ENCODE measurements at regions not wholly inside any gene's neighbourhood (a gene's known extent, or its start where the extent isn't known, plus 50 kb on each side); places are given as distances from the start of the nearest gene placed in this dataset.

DNA sequence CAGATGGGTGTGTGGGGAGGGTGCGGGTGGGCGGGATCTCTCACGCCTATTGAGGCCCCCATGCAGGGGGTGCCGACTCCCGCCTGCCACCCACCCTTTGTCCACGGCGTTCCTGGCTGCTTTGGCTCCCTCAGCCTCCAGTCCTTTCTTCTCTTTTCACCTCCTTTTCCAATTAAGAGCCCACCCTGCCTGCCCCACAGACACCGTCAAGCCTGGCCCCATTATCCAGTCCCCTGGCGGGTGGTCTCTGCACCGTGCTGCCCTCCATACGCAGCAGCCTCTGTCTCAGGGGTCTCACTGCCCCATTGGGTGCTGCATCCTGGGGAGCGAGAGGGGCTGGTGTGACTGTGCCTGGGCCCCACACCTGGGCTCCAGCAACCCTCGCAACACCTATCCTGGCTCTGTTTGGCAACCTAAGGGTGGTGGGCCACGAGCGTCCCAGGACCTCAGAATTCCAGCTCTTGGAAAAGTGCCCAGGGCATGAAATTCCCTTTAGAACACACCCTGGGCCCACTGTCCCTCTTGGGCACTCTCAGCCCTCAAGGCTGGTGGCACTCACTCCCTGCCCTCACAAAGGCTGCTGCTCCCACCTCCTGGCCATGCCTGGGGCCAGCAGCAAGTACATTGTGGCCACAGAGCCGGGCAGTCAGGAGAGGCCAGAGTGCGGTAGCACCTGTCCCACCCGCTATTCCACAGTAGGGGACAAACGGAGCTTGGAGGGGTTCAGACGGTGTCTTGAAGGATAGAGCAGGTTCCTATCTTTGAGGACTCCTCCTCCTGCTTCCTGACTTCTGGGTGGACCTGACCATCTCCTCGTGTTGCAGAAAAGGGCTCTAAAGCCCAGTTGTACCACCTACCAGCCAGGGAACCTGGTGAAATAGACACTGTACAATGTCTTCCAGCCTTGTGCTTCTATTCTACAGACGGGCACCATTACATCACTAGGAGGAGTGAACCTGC is 114.1 kb downstream of the KIF26A start:
- DNase-seq, result no peak
- CTCF ChIA-PET, result no interaction called here
- no peak overlapping the region for H3K4me3 ChIP-seq
- no peaks in the 10 kb centered on the region for H4K20me1 ChIP-seq (ENCODE audit: insufficient read depth)
- no peak overlapping the region for H3K4me2 ChIP-seq
- H3K27me3 ChIP-seq (ENCODE audit: insufficient read depth, low read depth), result peaks cover 45% of the 10 kb centered on the region
- H3F3A ChIP-seq (ENCODE audit: insufficient read depth, low read depth), result no peaks in the 10 kb centered on the region
- no peak overlapping the region for H2AFZ ChIP-seq
- POLR2A ChIA-PET (ENCODE audit: unreplicated experiment), result no interaction called here
- no peak overlapping the region for H3K27ac ChIP-seq
- H3K9me3 ChIP-seq (ENCODE audit: insufficient read depth, low read depth), result no peaks in the 10 kb centered on the region
- intact Hi-C loops (cut with micrococcal nuclease; ENCODE audit: unreplicated experiment), result no loop called here
- TF ChIP-seq, protein P1, sequence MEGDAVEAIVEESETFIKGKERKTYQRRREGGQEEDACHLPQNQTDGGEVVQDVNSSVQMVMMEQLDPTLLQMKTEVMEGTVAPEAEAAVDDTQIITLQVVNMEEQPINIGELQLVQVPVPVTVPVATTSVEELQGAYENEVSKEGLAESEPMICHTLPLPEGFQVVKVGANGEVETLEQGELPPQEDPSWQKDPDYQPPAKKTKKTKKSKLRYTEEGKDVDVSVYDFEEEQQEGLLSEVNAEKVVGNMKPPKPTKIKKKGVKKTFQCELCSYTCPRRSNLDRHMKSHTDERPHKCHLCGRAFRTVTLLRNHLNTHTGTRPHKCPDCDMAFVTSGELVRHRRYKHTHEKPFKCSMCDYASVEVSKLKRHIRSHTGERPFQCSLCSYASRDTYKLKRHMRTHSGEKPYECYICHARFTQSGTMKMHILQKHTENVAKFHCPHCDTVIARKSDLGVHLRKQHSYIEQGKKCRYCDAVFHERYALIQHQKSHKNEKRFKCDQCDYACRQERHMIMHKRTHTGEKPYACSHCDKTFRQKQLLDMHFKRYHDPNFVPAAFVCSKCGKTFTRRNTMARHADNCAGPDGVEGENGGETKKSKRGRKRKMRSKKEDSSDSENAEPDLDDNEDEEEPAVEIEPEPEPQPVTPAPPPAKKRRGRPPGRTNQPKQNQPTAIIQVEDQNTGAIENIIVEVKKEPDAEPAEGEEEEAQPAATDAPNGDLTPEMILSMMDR (conservative IDR thresholded peaks at IDR 0.05), result no peak
- no peak for TF ChIP-seq EZH2 (IDR thresholded peaks at IDR 0.05; ENCODE audit: low read depth)
- no peaks in the 10 kb centered on the region for H3K79me2 ChIP-seq (ENCODE audit: low read depth)
- no peaks in the 10 kb centered on the region for H3K36me3 ChIP-seq (ENCODE audit: low read depth)
- no peaks in the 10 kb centered on the region for H3K4me1 ChIP-seq (replicated peaks; ENCODE audit: insufficient read depth)
- no peaks in the 10 kb centered on the region for H3K9me2 ChIP-seq (ENCODE audit: insufficient read depth)
- BruUV-seq (replicated peaks), result no TSS peak

DNA sequence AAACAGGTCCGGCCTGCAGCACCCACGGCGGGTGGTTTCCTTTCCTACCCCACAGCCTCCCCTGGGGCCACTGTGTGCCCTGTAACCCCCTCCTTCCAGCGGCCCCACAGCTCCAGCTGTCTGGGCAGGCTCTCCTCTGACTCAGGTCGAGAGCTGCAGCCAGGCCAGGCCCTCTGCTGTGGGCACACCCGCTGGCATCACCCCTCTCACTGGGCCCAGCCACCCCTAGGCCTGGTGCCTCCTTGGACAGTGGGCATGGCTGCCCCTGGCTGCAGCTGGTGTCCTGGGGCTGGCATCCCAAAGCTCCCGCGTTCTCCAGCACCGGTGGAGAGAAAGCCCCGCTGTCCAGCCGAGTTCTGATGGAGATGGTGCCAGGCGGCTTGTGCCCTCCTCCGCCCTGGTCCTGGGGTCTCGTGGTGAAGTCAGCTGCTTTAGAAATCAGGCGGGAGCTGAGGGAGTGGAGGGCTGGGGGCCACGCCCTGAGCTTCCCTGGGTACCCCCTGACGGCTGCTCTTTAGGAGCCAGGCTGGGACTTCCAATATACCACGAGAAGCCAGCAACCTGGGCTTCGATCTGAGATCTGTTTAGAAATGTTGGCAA is 114.9 kb downstream of the KIF26A start:
- CTCF ChIA-PET, result no interaction called here

DNA sequence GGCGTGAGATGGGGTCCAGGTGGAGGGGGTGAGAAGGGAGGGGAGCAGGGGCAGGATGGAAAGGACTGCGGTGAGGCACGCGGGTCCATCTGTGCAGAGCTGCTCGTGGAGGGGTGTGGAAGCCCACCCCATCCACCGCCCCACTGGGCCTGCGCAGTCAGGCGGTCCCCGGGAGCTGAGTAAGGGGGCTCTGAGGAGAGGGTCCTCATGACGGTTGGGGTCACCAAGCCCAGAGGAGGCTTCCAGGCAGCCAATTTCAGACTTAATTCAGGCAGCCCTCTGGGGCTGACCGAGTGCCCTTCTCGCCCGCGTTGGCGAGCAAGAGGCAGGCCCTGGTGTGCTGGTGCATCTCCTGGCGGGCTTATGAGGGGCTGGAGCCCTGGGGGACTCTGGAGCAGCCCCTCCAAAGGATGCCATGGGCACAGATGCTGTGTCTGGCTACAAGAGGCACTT is 115.5 kb downstream of the KIF26A start:
- H3K27ac ChIP-seq, result no peak overlapping the region
- no peaks in the 10 kb centered on the region for H3K9me2 ChIP-seq (ENCODE audit: insufficient read depth)
- H3K36me3 ChIP-seq (ENCODE audit: low read depth), result no peaks in the 10 kb centered on the region
- DNase-seq, result no peak
- no peaks in the 10 kb centered on the region for H3F3A ChIP-seq (ENCODE audit: insufficient read depth, low read depth)
- no peaks in the 10 kb centered on the region for H3K9me3 ChIP-seq (ENCODE audit: insufficient read depth, low read depth)
- intact Hi-C loops (cut with micrococcal nuclease; ENCODE audit: unreplicated experiment), result no loop called here
- POLR2A ChIA-PET (ENCODE audit: unreplicated experiment), result no interaction called here
- BruUV-seq (replicated peaks), result no TSS peak
- TF ChIP-seq, protein P1 (conservative IDR thresholded peaks at IDR 0.05), result no peak
- no peak for TF ChIP-seq EZH2 (IDR thresholded peaks at IDR 0.05; ENCODE audit: low read depth)
- peaks cover 45% of the 10 kb centered on the region for H3K27me3 ChIP-seq (ENCODE audit: insufficient read depth, low read depth)
- H3K4me2 ChIP-seq, result no peak overlapping the region
- no peak overlapping the region for H2AFZ ChIP-seq
- no peaks in the 10 kb centered on the region for H4K20me1 ChIP-seq (ENCODE audit: insufficient read depth)
- CTCF ChIA-PET, result no interaction called here
- H3K4me1 ChIP-seq (replicated peaks; ENCODE audit: insufficient read depth), result no peaks in the 10 kb centered on the region
- H3K4me3 ChIP-seq, result no peak overlapping the region
- H3K79me2 ChIP-seq (ENCODE audit: low read depth), result no peaks in the 10 kb centered on the region

More for the DNA sequence above, 114.9 kb downstream of the KIF26A start:
- no peaks in the 10 kb centered on the region for H3K36me3 ChIP-seq (ENCODE audit: low read depth)
- no peak overlapping the region for H3K27ac ChIP-seq
- H3F3A ChIP-seq (ENCODE audit: insufficient read depth, low read depth), result no peaks in the 10 kb centered on the region
- H3K4me1 ChIP-seq (replicated peaks; ENCODE audit: insufficient read depth), result no peaks in the 10 kb centered on the region
- no peaks in the 10 kb centered on the region for H3K9me2 ChIP-seq (ENCODE audit: insufficient read depth)
- POLR2A ChIA-PET (ENCODE audit: unreplicated experiment), result no interaction called here
- intact Hi-C loops (cut with micrococcal nuclease; ENCODE audit: unreplicated experiment), result no loop called here
- H3K4me2 ChIP-seq, result no peak overlapping the region
- H3K27me3 ChIP-seq (ENCODE audit: insufficient read depth, low read depth), result peaks cover 48% of the 10 kb centered on the region
- H2AFZ ChIP-seq, result no peak overlapping the region
- TF ChIP-seq, protein P1 (conservative IDR thresholded peaks at IDR 0.05), result no peak
- no peak for TF ChIP-seq EZH2 (IDR thresholded peaks at IDR 0.05; ENCODE audit: low read depth)
- H4K20me1 ChIP-seq (ENCODE audit: insufficient read depth), result no peaks in the 10 kb centered on the region
- H3K9me3 ChIP-seq (ENCODE audit: insufficient read depth, low read depth), result no peaks in the 10 kb centered on the region
- BruUV-seq (replicated peaks), result no TSS peak
- no peak overlapping the region for H3K4me3 ChIP-seq
- H3K79me2 ChIP-seq (ENCODE audit: low read depth), result no peaks in the 10 kb centered on the region
- DNase-seq, result no peak
